Endothelial cell (in vitro differentiated cells): ENCODE measurements at regions not wholly inside any gene's neighbourhood (a gene's known extent, or its start where the extent isn't known, plus 50 kb on each side); places are given as distances from the start of the nearest gene placed in this dataset.

Source experiments
- DNase-seq: peaks from one replicate; pipeline ENCODE4 v3.0.0; 2021; ENCODE audit warnings: low spot score
- H3K27ac Mint-ChIP-seq: one replicate; pipeline ENCODE4 v1.8.0; 2021; ENCODE audit warnings: mixed read lengths, inconsistent platforms; ENCODE audit not compliant: unreplicated experiment
- H3K27me3 Mint-ChIP-seq: one replicate; pipeline ENCODE4 v1.8.0; 2021; ENCODE audit warnings: mild to moderate bottlenecking, moderate library complexity, mixed read lengths, inconsistent platforms; ENCODE audit not compliant: unreplicated experiment
- H3K36me3 Mint-ChIP-seq: one replicate; pipeline ENCODE4 v1.8.0; 2021; ENCODE audit warnings: mild to moderate bottlenecking, low read depth, mixed read lengths, inconsistent platforms; ENCODE audit not compliant: unreplicated experiment
- H3K4me1 Mint-ChIP-seq: one replicate; pipeline ENCODE4 v1.8.0; 2021; ENCODE audit warnings: mild to moderate bottlenecking, mixed read lengths, inconsistent platforms; ENCODE audit not compliant: unreplicated experiment
- H3K4me3 Mint-ChIP-seq: one replicate; pipeline ENCODE4 v1.8.0; 2021; ENCODE audit warnings: mild to moderate bottlenecking, mixed read lengths, inconsistent platforms; ENCODE audit not compliant: unreplicated experiment
- H3K9me3 Mint-ChIP-seq: one replicate; pipeline ENCODE4 v1.8.0; 2021; ENCODE audit warnings: mixed read lengths, inconsistent platforms; ENCODE audit not compliant: unreplicated experiment
- CTCF ChIP-seq: fragments of 200-600 bp; sonication (generic); IDR thresholded peaks from one replicate; pipeline ENCODE4 v1.5.0; 2021; ENCODE audit warnings: antibody characterized with exemption; ENCODE audit not compliant: unreplicated experiment

- no peaks in the 10 kb centered on the region for H3K9me3 Mint-ChIP-seq
- peaks cover 6% of the 10 kb centered on the region for H3K4me1 Mint-ChIP-seq
- no peak for TF ChIP-seq CTCF
- H3K27me3 Mint-ChIP-seq, result no peaks in the 10 kb centered on the region
- no peak overlapping the region for H3K4me3 Mint-ChIP-seq
- DNase-seq, result no peak
- H3K36me3 Mint-ChIP-seq, result no peaks in the 10 kb centered on the region
- H3K27ac Mint-ChIP-seq, result no peak overlapping the region
Measured at GRCh38 chr3:69547461-69547880, 161.6 kb upstream of the FRMD4B start.

GRCh38 chr3:69542805-69543429 is 157.0 kb upstream of the FRMD4B start:
- H3K27ac Mint-ChIP-seq, result no peak overlapping the region
- TF ChIP-seq CTCF, result no peak
- DNase-seq, result no peak
- H3K4me1 Mint-ChIP-seq, result peaks cover 22% of the 10 kb centered on the region
- no peaks in the 10 kb centered on the region for H3K36me3 Mint-ChIP-seq
- no peaks in the 10 kb centered on the region for H3K9me3 Mint-ChIP-seq
- H3K4me3 Mint-ChIP-seq, result peak overlapping the region; percentile 90
- no peaks in the 10 kb centered on the region for H3K27me3 Mint-ChIP-seq

- peaks cover 22% of the 10 kb centered on the region for H3K4me1 Mint-ChIP-seq
- TF ChIP-seq CTCF, result no peak
- H3K27me3 Mint-ChIP-seq, result no peaks in the 10 kb centered on the region
- H3K9me3 Mint-ChIP-seq, result no peaks in the 10 kb centered on the region
- DNase-seq, result peak; percentile 51
- no peaks in the 10 kb centered on the region for H3K36me3 Mint-ChIP-seq
- peak overlapping the region; percentile 84 for H3K4me3 Mint-ChIP-seq
- no peak overlapping the region for H3K27ac Mint-ChIP-seq
Measured at GRCh38 chr3:69542089-69542804, 156.4 kb upstream of the FRMD4B start.

- no peaks in the 10 kb centered on the region for H3K27me3 Mint-ChIP-seq
- H3K9me3 Mint-ChIP-seq, result no peaks in the 10 kb centered on the region
- H3K36me3 Mint-ChIP-seq, result no peaks in the 10 kb centered on the region
- H3K27ac Mint-ChIP-seq, result no peak overlapping the region
- peaks cover 22% of the 10 kb centered on the region for H3K4me1 Mint-ChIP-seq
- peak overlapping the region; percentile 91 for H3K4me3 Mint-ChIP-seq
- TF ChIP-seq CTCF, result no peak
- peak; percentile 39 for DNase-seq
Measured at GRCh38 chr3:69541711-69542088, 155.8 kb upstream of the FRMD4B start.
